VCaP (cell line): ENCODE measurements at regions not wholly inside any gene's neighbourhood (a gene's known extent, or its start where the extent isn't known, plus 50 kb on each side); places are given as distances from the start of the nearest gene placed in this dataset.

ENCODE experiments used
- H3K27ac ChIP-seq: fragments of 450-650 bp; 2 replicates; pipeline ENCODE4 v1.5.1; 2017
- CTCF ChIP-seq: fragments of 450-650 bp; conservative IDR thresholded peaks from 2 replicates; pipeline ENCODE4 v1.5.1; 2017; ENCODE audit warnings: mild to moderate bottlenecking, moderate library complexity

DNA sequence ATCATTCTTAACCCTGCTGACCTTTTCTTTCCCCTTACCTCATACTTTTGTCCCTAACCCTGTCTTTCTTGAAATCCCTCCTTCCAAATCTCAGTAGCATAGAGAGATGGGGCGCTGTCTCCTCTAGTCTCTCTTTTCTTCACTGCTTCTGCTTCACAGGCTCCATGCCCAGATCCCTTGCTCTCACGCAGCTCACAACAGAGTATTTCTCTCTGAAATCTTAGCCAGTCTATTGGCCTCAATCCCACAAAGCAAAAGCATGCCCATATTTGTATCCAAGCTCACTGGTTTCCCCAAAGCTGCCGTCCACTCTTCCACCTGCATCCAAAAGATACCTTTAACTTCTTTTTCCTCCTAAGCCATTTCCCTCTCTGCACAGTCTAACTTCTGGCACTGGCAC lies 526.8 kb downstream of the PLXDC2 start:
- H3K27ac ChIP-seq, result no peak overlapping the region
- TF ChIP-seq CTCF, result no peak
